H1 (cell line): ENCODE measurements at regions not wholly inside any gene's neighbourhood (a gene's known extent, or its start where the extent isn't known, plus 50 kb on each side); places are given as distances from the start of the nearest gene placed in this dataset.

ENCODE experiments used
- CTCF ChIA-PET: fragments of 300-600 bp; sonication (Branson Sonifier 250); formaldehyde crosslinking; loops from one replicate; lab custom pipeline; 2021; ENCODE audit not compliant: partially characterized antibody; lab: Charles Lee
- POLR2A ChIA-PET: fragments of 300-600 bp; sonication (Branson Sonifier 250); formaldehyde crosslinking; loops from one replicate; lab custom pipeline; 2021; ENCODE audit warnings: inconsistent platforms; ENCODE audit not compliant: partially characterized antibody; lab: Charles Lee
- DNase-seq, 2 experiments: peaks; one replicate each; pipeline versions ENCODE4 v3.0.0 to v3.0.0-alpha.2; 2010 to 2022; ENCODE audit warnings: low spot score in 2 of 2, low read depth in 1 of 2, mixed read lengths in 1 of 2
- FAIRE-seq: peaks from 2 replicates; lab custom pipeline; 2011; peaks lifted over from hg19 to GRCh38; lab: Jason Lieb, UNC
- H2AFZ ChIP-seq: 2 replicates; pipeline ENCODE4 v1.8.1; 2012; ENCODE audit warnings: low read length, inconsistent platforms
- H2AK5ac ChIP-seq: 2 replicates; pipeline ENCODE4 v1.6.1; 2013; ENCODE audit warnings: low read depth, low read length
- H2BK120ac ChIP-seq: replicated peaks from 2 replicates; pipeline ENCODE3; 2013; ENCODE audit warnings: low read depth, low read length, inconsistent platforms
- H2BK12ac ChIP-seq: 2 replicates; pipeline ENCODE4 v1.6.1; 2013; ENCODE audit warnings: low read depth, low read length
- H2BK15ac ChIP-seq: 2 replicates; pipeline ENCODE4 v1.6.1; 2013; ENCODE audit warnings: low read length
- H2BK20ac ChIP-seq: 2 replicates; pipeline ENCODE4 v1.6.1; 2013; ENCODE audit warnings: low read length
- H2BK5ac ChIP-seq: 2 replicates; pipeline ENCODE4 v1.6.1; 2013; ENCODE audit warnings: low read depth, low read length
- H3K14ac ChIP-seq: 2 replicates; pipeline ENCODE4 v1.6.1; 2013; ENCODE audit warnings: inconsistent platforms; ENCODE audit not compliant: insufficient read length
- H3K18ac ChIP-seq: 2 replicates; pipeline ENCODE4 v1.6.1; 2013; ENCODE audit warnings: low read length; ENCODE audit errors: extremely low read depth
- H3K23ac ChIP-seq: 2 replicates; pipeline ENCODE4 v1.6.1; 2013; ENCODE audit warnings: inconsistent platforms; ENCODE audit not compliant: insufficient read length
- H3K23me2 ChIP-seq: 2 replicates; pipeline ENCODE4 v1.6.1; 2013; ENCODE audit warnings: low read depth, low read length
- H3K27ac ChIP-seq: 2 replicates; pipeline ENCODE4 v1.6.1; 2011; ENCODE audit warnings: low read depth, low read length, inconsistent platforms
- H3K27me3 ChIP-seq, 4 experiments: replicated peaks in 1 of 4; 1 replicate in 1 of 4; 2 replicates in 3 of 4; pipeline versions ENCODE4 v1.6.1 to v1.8.1; 2011 to 2013; ENCODE audit warnings: low read length in 3 of 4, mild to moderate bottlenecking in 3 of 4, inconsistent platforms in 2 of 4, mixed read lengths in 2 of 4, moderate library complexity in 1 of 4; ENCODE audit not compliant: control insufficient read depth in 3 of 4, insufficient read depth in 3 of 4; ENCODE audit errors: extremely low read depth in 1 of 4
- H3K36me3 ChIP-seq, 4 experiments: 2 replicates each; pipeline versions ENCODE4 v1.6.1 to v1.8.1; 2011 to 2013; ENCODE audit warnings: mild to moderate bottlenecking in 4 of 4, low read length in 3 of 4, moderate library complexity in 2 of 4, control low read depth in 1 of 4, inconsistent platforms in 1 of 4; ENCODE audit not compliant: insufficient read depth in 4 of 4, control insufficient read depth in 2 of 4
- H3K4ac ChIP-seq: replicated peaks from 2 replicates; pipeline ENCODE3; 2013; ENCODE audit warnings: low read length, low read depth, mixed read lengths, inconsistent platforms; ENCODE audit not compliant: insufficient read length
- H3K4me1 ChIP-seq, 4 experiments: replicated peaks in 1 of 4; 1 replicate in 1 of 4; 2 replicates in 3 of 4; pipeline versions ENCODE4 v1.6.1 to v1.8.1; 2011 to 2013; ENCODE audit warnings: low read length in 3 of 4, inconsistent platforms in 2 of 4, mixed read lengths in 1 of 4; ENCODE audit not compliant: insufficient read depth in 4 of 4, control insufficient read depth in 3 of 4
- H3K4me2 ChIP-seq, 2 experiments: 2 replicates each; pipeline versions ENCODE4 v1.6.1 to v1.8.1; 2011 to 2013; ENCODE audit warnings: low read depth in 2 of 2, low read length in 2 of 2, control low read depth in 1 of 2, inconsistent platforms in 1 of 2, mild to moderate bottlenecking in 1 of 2; ENCODE audit not compliant: insufficient read depth in 1 of 2
- H3K4me3 ChIP-seq, 4 experiments: fragments of 200-600, 300-600 bp in 1 of 4; sonication (generic), shearing (Covaris generic), sonication (Bioruptor Twin) in 1 of 4; 2 replicates each; pipeline versions ENCODE4 v1.5.1 to v1.8.1; 2011 to 2016; ENCODE audit warnings: low read length in 4 of 4, low read depth in 3 of 4, control low read depth in 2 of 4, inconsistent platforms in 2 of 4, mild to moderate bottlenecking in 2 of 4, mixed read lengths in 1 of 4, moderate library complexity in 1 of 4; ENCODE audit not compliant: insufficient read depth in 2 of 4; ENCODE audit errors: extremely low read depth in 1 of 4
- H3K56ac ChIP-seq: replicated peaks from 2 replicates; pipeline ENCODE3; 2013; ENCODE audit warnings: low read depth, mild to moderate bottlenecking, mixed read lengths, low read length, inconsistent platforms; ENCODE audit not compliant: insufficient read length
- H3K79me1 ChIP-seq: 2 replicates; pipeline ENCODE4 v1.6.1; 2013; ENCODE audit warnings: low read depth, low read length, control low read depth
- H3K79me2 ChIP-seq, 2 experiments: 2 replicates each; pipeline versions ENCODE4 v1.6.1 to v1.8.1; 2012 to 2013; ENCODE audit warnings: low read length in 2 of 2, mild to moderate bottlenecking in 2 of 2, inconsistent platforms in 1 of 2; ENCODE audit not compliant: insufficient read depth in 2 of 2, control insufficient read depth in 1 of 2
- H3K9ac ChIP-seq, 4 experiments: replicated peaks in 1 of 4; 1 replicate in 1 of 4; 2 replicates in 3 of 4; pipeline versions ENCODE4 v1.6.1 to v1.8.1; 2011 to 2013; ENCODE audit warnings: low read depth in 3 of 4, low read length in 3 of 4, control low read depth in 2 of 4, mild to moderate bottlenecking in 2 of 4, moderate library complexity in 2 of 4, inconsistent platforms in 1 of 4; ENCODE audit errors: extremely low read depth in 1 of 4
- H3K9me3 ChIP-seq, 2 experiments: 2 replicates each; pipeline versions ENCODE4 v1.6.1 to v1.8.1; 2012 to 2013; ENCODE audit warnings: mild to moderate bottlenecking in 2 of 2, moderate library complexity in 2 of 2, control low read depth in 1 of 2, inconsistent platforms in 1 of 2, low read depth in 1 of 2, low read length in 1 of 2, mixed read lengths in 1 of 2; ENCODE audit not compliant: insufficient read depth in 2 of 2
- H4K20me1 ChIP-seq, 2 experiments: replicated peaks in 1 of 2; 2 replicates each; pipeline versions ENCODE3 to v1.8.1; 2011 to 2013; ENCODE audit warnings: inconsistent platforms in 2 of 2, low read length in 2 of 2, mild to moderate bottlenecking in 1 of 2; ENCODE audit not compliant: insufficient read depth in 2 of 2, control insufficient read depth in 1 of 2
- H4K5ac ChIP-seq: 2 replicates; pipeline ENCODE4 v1.6.1; 2013; ENCODE audit warnings: low read length, low read depth, mixed read lengths, inconsistent platforms; ENCODE audit not compliant: insufficient read length
- H4K8ac ChIP-seq: 2 replicates; pipeline ENCODE4 v1.8.0; 2013; ENCODE audit warnings: mild to moderate bottlenecking, moderate library complexity, low read length, inconsistent platforms; ENCODE audit not compliant: insufficient read depth; ENCODE audit errors: extremely low read depth
- H4K91ac ChIP-seq: replicated peaks from 2 replicates; pipeline ENCODE3; 2013; ENCODE audit warnings: low read length, mixed read lengths, inconsistent platforms; ENCODE audit not compliant: insufficient read length
- ATF2 ChIP-seq: IDR thresholded peaks from 2 replicates; pipeline ENCODE4 v1.6.1; 2012; ENCODE audit warnings: low read length, inconsistent platforms
- E2F6 ChIP-seq: IDR thresholded peaks from 2 replicates; pipeline ENCODE4 v1.6.1; 2012; ENCODE audit warnings: inconsistent platforms
- EP300 ChIP-seq, 2 experiments: IDR thresholded peaks; 1 replicate in 1 of 2; 2 replicates in 1 of 2; pipeline ENCODE4 v1.6.1; 2011 to 2012; ENCODE audit warnings: low read depth in 2 of 2, low read length in 2 of 2, mild to moderate bottlenecking in 2 of 2, borderline replicate concordance in 1 of 2, inconsistent platforms in 1 of 2, moderate library complexity in 1 of 2
- GTF2F1 ChIP-seq: IDR thresholded peaks from 2 replicates; pipeline ENCODE4 v1.6.1; 2012; ENCODE audit warnings: low read depth, low read length, improper control_type of control experiment, borderline replicate concordance
- KDM1A ChIP-seq: fragments of 200-600, 300-600 bp; sonication (generic); IDR thresholded peaks from 2 replicates; pipeline ENCODE4 v1.7.1; 2016; ENCODE audit warnings: mild to moderate bottlenecking, low read length, borderline replicate concordance
- NRF1 ChIP-seq: IDR thresholded peaks from 2 replicates; pipeline ENCODE4 v1.6.1; 2011; ENCODE audit warnings: mild to moderate bottlenecking, low read depth, low read length, improper control_type of control experiment
- POLR2A ChIP-seq, 2 experiments: IDR thresholded peaks; 1 replicate in 1 of 2; 2 replicates in 1 of 2; pipeline ENCODE4 v1.6.1; 2011; ENCODE audit warnings: low read depth in 2 of 2, low read length in 2 of 2, mild to moderate bottlenecking in 2 of 2; ENCODE audit errors: control extremely low read depth in 1 of 2
- RFX5 ChIP-seq: IDR thresholded peaks from 2 replicates; pipeline ENCODE4 v1.6.1; 2011; ENCODE audit warnings: low read depth, low read length, improper control_type of control experiment, borderline replicate concordance
- SIN3A ChIP-seq, 2 experiments: IDR thresholded peaks in 1 of 2; conservative IDR thresholded peaks in 1 of 2; 2 replicates each; pipeline ENCODE4 v1.6.1; 2011 to 2012; ENCODE audit warnings: low read length in 2 of 2, improper control_type of control experiment in 1 of 2, low read depth in 1 of 2, mild to moderate bottlenecking in 1 of 2
- SRF ChIP-seq: IDR thresholded peaks from 2 replicates; pipeline ENCODE4 v1.6.1; 2011; ENCODE audit warnings: mild to moderate bottlenecking, low read depth, low read length, moderate library complexity
- TAF7 ChIP-seq: optimal IDR thresholded peaks from 2 replicates; pipeline ENCODE3; 2011; ENCODE audit warnings: low read depth, mild to moderate bottlenecking, inconsistent platforms, low read length, moderate library complexity, borderline replicate concordance
- WGBS, 2 experiments: shearing (Covaris generic) in 1 of 2; methylation state at CpG; one replicate each; pipeline versions ENCODE4 v1.1.6 to v1.1.7; 2013 to 2015; ENCODE audit warnings: low lambda C conversion rate in 2 of 2, mixed read lengths in 2 of 2, inconsistent platforms in 1 of 2, low coverage in 1 of 2, missing lambda C conversion rate in 1 of 2; ENCODE audit not compliant: insufficient replicate concordance in 2 of 2, insufficient coverage in 1 of 2, insufficient read length in 1 of 2; ENCODE audit errors: extremely low coverage in 1 of 2, missing lambda C conversion rate in 1 of 2; 5-methylcytosine and 5-hydroxymethylcytosine counted together

- Histone ChIP-seq H3K9ac (no peak overlapping the region), H3K4me3 (no peak overlapping the region), H2BK5ac (no peak overlapping the region), H4K8ac (no peak overlapping the region), H2BK120ac (no peak overlapping the region), H4K91ac (no peak overlapping the region), H3K4ac (no peak overlapping the region), H3K4me2 (no peak overlapping the region), H3K27me3 (no peaks in the 10 kb centered on the region), H4K20me1 (no peaks in the 10 kb centered on the region), H3K56ac (no peak overlapping the region), H4K5ac (no peak overlapping the region), H3K4me1 (no peaks in the 10 kb centered on the region), H3K9me3 (no peaks in the 10 kb centered on the region), H2BK12ac (no peak overlapping the region), H3K14ac (no peak overlapping the region), H2AFZ (no peak overlapping the region), H2AK5ac (no peak overlapping the region), H2BK15ac (no peak overlapping the region), H3K36me3 (no peaks in the 10 kb centered on the region), H3K79me1 (no peaks in the 10 kb centered on the region), H3K27ac (no peak overlapping the region), H3K23ac (no peak overlapping the region), H2BK20ac (no peak overlapping the region), H3K79me2 (no peaks in the 10 kb centered on the region), H3K18ac (no peak overlapping the region), H3K23me2 (no peaks in the 10 kb centered on the region)
- POLR2A ChIA-PET, result no interaction called here
- 75% methylated on average over 3 of the region's 3 CpGs; no CpG with 5 or more reads in 1 of the 2 experiments for WGBS, 2 experiments
- no peak for DNase-seq
- CTCF ChIA-PET, result no interaction called here
- no peak for FAIRE-seq
- TF ChIP-seq KDM1A (no peak), POLR2A (IDR thresholded peaks at IDR 0.05; ENCODE audit: control extremely low read depth in 1 of 2, low read depth in 2 of 2, low read length in 2 of 2) (no peak), GTF2F1 (no peak), SIN3A (conservative IDR thresholded peaks at IDR 0.05 in 1 of 2, IDR thresholded peaks at IDR 0.05 in 1 of 2; ENCODE audit: low read depth in 1 of 2, low read length in 2 of 2) (no peak), E2F6 (no peak), TAF7 (no peak), RFX5 (no peak), SRF (no peak), EP300 (IDR thresholded peaks at IDR 0.05; ENCODE audit: borderline replicate concordance in 1 of 2, low read depth in 2 of 2, low read length in 2 of 2) (no peak), ATF2 (no peak), NRF1 (no peak)
These were observed 207.7 kb downstream of the PTN start for GRCh38 chr7:137135654-137136350.
